ENCODE measurements at regions not wholly inside any gene's neighbourhood (a gene's known extent, or its start where the extent isn't known, plus 50 kb on each side); places are given as distances from the start of the nearest gene placed in this dataset.

GRCh38 chr22:27329131-27329850, 472.3 kb downstream of the MN1 start:
- H3K4me1 ChIP-seq (ENCODE audit: control insufficient read depth in 2 of 2, insufficient read depth in 2 of 2, low read length in 2 of 2): no peaks in the 10 kb centered on the region
- H3K36me3 ChIP-seq (ENCODE audit: control insufficient read depth in 2 of 3, insufficient read depth in 3 of 3, low read length in 3 of 3): no peaks in the 10 kb centered on the region
- ATAC-seq (no peak), DNase-seq (peak in 2 of 9 donors; percentile 1 to 4)
- Mint-ChIP-seq H3K4me3 (peak overlapping the region in 6 of 10 donors; percentile 22 to 65 (median 61)), H3K36me3 (peaks cover 0 to 4% (median 0%) of the 10 kb centered on the region in 5 donors), H3K27me3 (peaks cover 9 to 56% (median 45%) of the 10 kb centered on the region in 5 donors), H3K4me1 (peaks cover 0 to 5% (median 0%) of the 10 kb centered on the region in 7 donors), H3K9me3 (peaks cover 0 to 8% (median 2%) of the 10 kb centered on the region in 11 donors), H3K27ac (no peak overlapping the region)
- intact Hi-C loops (cut with micrococcal nuclease): no loop called here
- ChIA-PET CTCF (no interaction called here), POLR2A (no interaction called here)
- no peaks in the 10 kb centered on the region for H3K9me3 ChIP-seq (ENCODE audit: control insufficient read depth in 2 of 3, low read length in 3 of 3)
- H3K27me3 ChIP-seq (ENCODE audit: control insufficient read depth in 2 of 2, insufficient read depth in 2 of 2, low read length in 2 of 2): no peaks in the 10 kb centered on the region
- H3K4me3 ChIP-seq (ENCODE audit: low read length): no peak overlapping the region
- no peak overlapping the region for H3K27ac ChIP-seq (ENCODE audit: low read depth, low read length)

- H3K4me1 ChIP-seq (ENCODE audit: control insufficient read depth in 2 of 2, insufficient read depth in 2 of 2, low read length in 2 of 2): no peaks in the 10 kb centered on the region
- DNase-seq (no peak), ATAC-seq (no peak)
- no peaks in the 10 kb centered on the region for H3K9me3 ChIP-seq (ENCODE audit: control insufficient read depth in 2 of 3, low read length in 3 of 3)
- H3K4me1 Mint-ChIP-seq: peaks cover 0 to 5% (median 0%) of the 10 kb centered on the region in 7 donors
- peaks cover 9 to 50% (median 45%) of the 10 kb centered on the region in 5 donors for H3K27me3 Mint-ChIP-seq
- ChIA-PET POLR2A (no interaction called here), CTCF (no interaction called here)
- intact Hi-C loops (cut with micrococcal nuclease): no loop called here
- no peak overlapping the region for H3K4me3 Mint-ChIP-seq
- no peak overlapping the region for H3K4me3 ChIP-seq (ENCODE audit: low read length)
- no peaks in the 10 kb centered on the region for H3K36me3 ChIP-seq (ENCODE audit: control insufficient read depth in 2 of 3, insufficient read depth in 3 of 3, low read length in 3 of 3)
- peaks cover 0 to 8% (median 0%) of the 10 kb centered on the region in 11 donors for H3K9me3 Mint-ChIP-seq
- H3K36me3 Mint-ChIP-seq: no peaks in the 10 kb centered on the region
- no peak overlapping the region for H3K27ac Mint-ChIP-seq
- no peaks in the 10 kb centered on the region for H3K27me3 ChIP-seq (ENCODE audit: control insufficient read depth in 2 of 2, insufficient read depth in 2 of 2, low read length in 2 of 2)
- H3K27ac ChIP-seq (ENCODE audit: low read depth, low read length): no peak overlapping the region
Measured at GRCh38 chr22:27329966-27330645, 471.4 kb downstream of the MN1 start.

- ChIA-PET CTCF (no interaction called here), POLR2A (no interaction called here)
- Histone ChIP-seq H3K27ac (ENCODE audit: low read depth, low read length) (no peak overlapping the region), H3K27me3 (ENCODE audit: control insufficient read depth in 2 of 2, insufficient read depth in 2 of 2, low read length in 2 of 2) (no peaks in the 10 kb centered on the region), H3K4me3 (ENCODE audit: low read length) (no peak overlapping the region), H3K36me3 (ENCODE audit: control insufficient read depth in 2 of 3, insufficient read depth in 3 of 3, low read length in 3 of 3) (no peaks in the 10 kb centered on the region), H3K9me3 (ENCODE audit: control insufficient read depth in 2 of 3, low read length in 3 of 3) (no peaks in the 10 kb centered on the region), H3K4me1 (ENCODE audit: control insufficient read depth in 2 of 2, insufficient read depth in 2 of 2, low read length in 2 of 2) (no peaks in the 10 kb centered on the region)
- Mint-ChIP-seq H3K27me3 (peaks cover 9 to 50% (median 43%) of the 10 kb centered on the region in 5 donors), H3K9me3 (peaks cover 0 to 8% (median 0%) of the 10 kb centered on the region in 11 donors), H3K27ac (no peak overlapping the region), H3K36me3 (no peaks in the 10 kb centered on the region), H3K4me1 (peaks cover 0 to 5% (median 0%) of the 10 kb centered on the region in 7 donors), H3K4me3 (no peak overlapping the region)
- intact Hi-C loops (cut with micrococcal nuclease): no loop called here
- no peak for ATAC-seq
- DNase-seq: no peak
Measured at GRCh38 chr22:27331526-27332281, 469.9 kb downstream of the MN1 start.

- Mint-ChIP-seq H3K36me3 (no peaks in the 10 kb centered on the region), H3K27ac (no peak overlapping the region), H3K9me3 (peaks cover 0 to 8% (median 0%) of the 10 kb centered on the region in 11 donors), H3K27me3 (peaks cover 9 to 45% (median 32%) of the 10 kb centered on the region in 5 donors), H3K4me1 (peaks cover 0 to 5% (median 0%) of the 10 kb centered on the region in 7 donors), H3K4me3 (no peak overlapping the region)
- Histone ChIP-seq H3K27ac (ENCODE audit: low read depth, low read length) (no peak overlapping the region), H3K4me3 (ENCODE audit: low read length) (no peak overlapping the region), H3K36me3 (ENCODE audit: control insufficient read depth in 2 of 3, insufficient read depth in 3 of 3, low read length in 3 of 3) (no peaks in the 10 kb centered on the region), H3K27me3 (ENCODE audit: control insufficient read depth in 2 of 2, insufficient read depth in 2 of 2, low read length in 2 of 2) (no peaks in the 10 kb centered on the region), H3K4me1 (ENCODE audit: control insufficient read depth in 2 of 2, insufficient read depth in 2 of 2, low read length in 2 of 2) (no peaks in the 10 kb centered on the region), H3K9me3 (ENCODE audit: control insufficient read depth in 2 of 3, low read length in 3 of 3) (no peaks in the 10 kb centered on the region)
- intact Hi-C loops (cut with micrococcal nuclease): no loop called here
- DNase-seq (no peak), ATAC-seq (no peak)
- ChIA-PET CTCF (no interaction called here), POLR2A (interaction anchor here (0.6 kb wide), 1 partner anchor 75 kb away, joined by 3 read pairs; no protein-coding TSS in a partner anchor)
Measured at GRCh38 chr22:27335102-27335660, 466.4 kb downstream of the MN1 start.

- CTCF ChIA-PET: no interaction called here
- Mint-ChIP-seq H3K4me1 (peaks cover 0 to 3% (median 0%) of the 10 kb centered on the region in 7 donors), H3K9me3 (peaks cover 0 to 8% (median 0%) of the 10 kb centered on the region in 11 donors), H3K27ac (no peak overlapping the region), H3K4me3 (no peak overlapping the region), H3K36me3 (no peaks in the 10 kb centered on the region), H3K27me3 (peaks cover 5 to 32% (median 21%) of the 10 kb centered on the region in 5 donors)
- no peaks in the 10 kb centered on the region for H3K36me3 ChIP-seq (ENCODE audit: control insufficient read depth in 2 of 3, insufficient read depth in 3 of 3, low read length in 3 of 3)
- intact Hi-C loops (cut with micrococcal nuclease): no loop called here
- H3K4me1 ChIP-seq (ENCODE audit: control insufficient read depth in 2 of 2, insufficient read depth in 2 of 2, low read length in 2 of 2): no peaks in the 10 kb centered on the region
- ATAC-seq (no peak), DNase-seq (no peak)
- H3K27ac ChIP-seq (ENCODE audit: low read depth, low read length): no peak overlapping the region
- H3K4me3 ChIP-seq (ENCODE audit: low read length): no peak overlapping the region
- no peaks in the 10 kb centered on the region for H3K27me3 ChIP-seq (ENCODE audit: control insufficient read depth in 2 of 2, insufficient read depth in 2 of 2, low read length in 2 of 2)
- H3K9me3 ChIP-seq (ENCODE audit: control insufficient read depth in 2 of 3, low read length in 3 of 3): no peaks in the 10 kb centered on the region
- POLR2A ChIA-PET: no interaction called here
Measured at GRCh38 chr22:27336151-27337090, 465.1 kb downstream of the MN1 start.

GRCh38 chr22:27337676-27338075, 463.9 kb downstream of the MN1 start:
- Mint-ChIP-seq H3K4me3 (no peak overlapping the region), H3K36me3 (no peaks in the 10 kb centered on the region), H3K9me3 (peaks cover 0 to 8% (median 0%) of the 10 kb centered on the region in 11 donors), H3K4me1 (no peaks in the 10 kb centered on the region), H3K27ac (no peak overlapping the region), H3K27me3 (peaks cover 0 to 27% (median 14%) of the 10 kb centered on the region in 5 donors)
- CTCF ChIA-PET: no interaction called here
- H3K27ac ChIP-seq (ENCODE audit: low read depth, low read length): no peak overlapping the region
- POLR2A ChIA-PET: no interaction called here
- no peaks in the 10 kb centered on the region for H3K36me3 ChIP-seq (ENCODE audit: control insufficient read depth in 2 of 3, insufficient read depth in 3 of 3, low read length in 3 of 3)
- H3K9me3 ChIP-seq (ENCODE audit: control insufficient read depth in 2 of 3, low read length in 3 of 3): no peaks in the 10 kb centered on the region
- ATAC-seq (no peak), DNase-seq (no peak)
- no peak overlapping the region for H3K4me3 ChIP-seq (ENCODE audit: low read length)
- no peaks in the 10 kb centered on the region for H3K4me1 ChIP-seq (ENCODE audit: control insufficient read depth in 2 of 2, insufficient read depth in 2 of 2, low read length in 2 of 2)
- intact Hi-C loops (cut with micrococcal nuclease): no loop called here
- no peaks in the 10 kb centered on the region for H3K27me3 ChIP-seq (ENCODE audit: control insufficient read depth in 2 of 2, insufficient read depth in 2 of 2, low read length in 2 of 2)

Measured in naive thymus-derived CD4-positive, alpha-beta T cell (primary cell).